ENCODE measurements at regions not wholly inside any gene's neighbourhood (a gene's known extent, or its start where the extent isn't known, plus 50 kb on each side); places are given as distances from the start of the nearest gene placed in this dataset.

DNA sequence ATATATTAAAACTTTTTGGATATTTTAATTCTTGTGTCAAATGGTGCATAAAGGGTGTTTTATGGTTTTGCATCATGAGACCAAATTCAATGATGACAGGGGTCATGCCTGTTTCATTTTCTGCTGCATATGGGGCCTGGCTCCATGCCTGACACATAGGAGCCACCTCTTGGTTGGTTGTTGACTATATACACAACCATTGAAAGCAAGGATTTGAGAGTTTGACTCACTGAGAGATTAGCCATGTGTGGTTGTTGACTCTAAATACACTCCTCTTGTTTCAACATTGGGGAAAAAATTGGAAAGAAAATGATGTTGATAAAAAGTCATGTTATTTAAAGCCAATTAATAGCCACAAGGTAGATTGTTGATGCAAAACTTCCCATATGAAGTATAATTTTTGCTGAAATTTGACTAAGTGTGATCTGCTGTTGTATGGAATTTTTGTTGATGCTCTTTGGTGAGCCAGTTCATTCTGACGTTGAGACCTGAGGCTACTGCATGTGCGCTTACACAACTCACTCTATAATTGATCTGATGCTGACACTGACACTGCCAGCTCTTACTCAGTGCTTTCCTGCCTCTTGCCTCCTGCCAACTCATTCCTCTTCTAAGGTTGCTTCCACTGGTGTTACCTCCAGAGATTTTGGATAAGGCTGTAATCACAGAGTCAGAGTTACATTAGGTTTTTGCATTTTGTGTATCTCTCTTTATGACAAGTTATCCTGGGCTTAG is 446.2 kb upstream of the SLC14A2 start:
- H3K9me3 ChIP-seq (replicated peaks; ENCODE audit: control insufficient read depth, insufficient read depth, low read length), result no peaks in the 10 kb centered on the region
- ChIA-PET POLR2A (no interaction called here), CTCF (no interaction called here)
- H3K36me3 ChIP-seq (ENCODE audit: control insufficient read depth in 2 of 2, extremely low read depth in 1 of 2, insufficient read depth in 2 of 2, low read length in 2 of 2), result no peaks in the 10 kb centered on the region
- no peak overlapping the region for H2AFZ ChIP-seq (ENCODE audit: low read depth, low read length)
- no peaks in the 10 kb centered on the region for H4K20me1 ChIP-seq (replicated peaks; ENCODE audit: control insufficient read depth, extremely low read depth, insufficient read depth, low read length)
- FAIRE-seq, result no peak
- no peaks in the 10 kb centered on the region for H3K9me1 ChIP-seq (replicated peaks; ENCODE audit: control insufficient read depth, extremely low read depth, insufficient read depth, low read length)
- no peak overlapping the region for H3K27ac ChIP-seq (ENCODE audit: insufficient read depth, low read depth, low read length)
- no peaks in the 10 kb centered on the region for H3K4me1 ChIP-seq (ENCODE audit: control insufficient read depth, extremely low read depth, insufficient read depth, low read length)
- no peak overlapping the region for H3K4me3 ChIP-seq (replicated peaks in 1 of 3; ENCODE audit: insufficient read depth in 1 of 3, low read depth in 1 of 3, low read length in 3 of 3)
- no peak for DNase-seq (ENCODE audit: low read depth, low spot score)
- no peaks in the 10 kb centered on the region for H3K27me3 ChIP-seq (ENCODE audit: control insufficient read depth in 2 of 2, insufficient read depth in 2 of 2, low read length in 2 of 2)
- TF ChIP-seq, protein P1, sequence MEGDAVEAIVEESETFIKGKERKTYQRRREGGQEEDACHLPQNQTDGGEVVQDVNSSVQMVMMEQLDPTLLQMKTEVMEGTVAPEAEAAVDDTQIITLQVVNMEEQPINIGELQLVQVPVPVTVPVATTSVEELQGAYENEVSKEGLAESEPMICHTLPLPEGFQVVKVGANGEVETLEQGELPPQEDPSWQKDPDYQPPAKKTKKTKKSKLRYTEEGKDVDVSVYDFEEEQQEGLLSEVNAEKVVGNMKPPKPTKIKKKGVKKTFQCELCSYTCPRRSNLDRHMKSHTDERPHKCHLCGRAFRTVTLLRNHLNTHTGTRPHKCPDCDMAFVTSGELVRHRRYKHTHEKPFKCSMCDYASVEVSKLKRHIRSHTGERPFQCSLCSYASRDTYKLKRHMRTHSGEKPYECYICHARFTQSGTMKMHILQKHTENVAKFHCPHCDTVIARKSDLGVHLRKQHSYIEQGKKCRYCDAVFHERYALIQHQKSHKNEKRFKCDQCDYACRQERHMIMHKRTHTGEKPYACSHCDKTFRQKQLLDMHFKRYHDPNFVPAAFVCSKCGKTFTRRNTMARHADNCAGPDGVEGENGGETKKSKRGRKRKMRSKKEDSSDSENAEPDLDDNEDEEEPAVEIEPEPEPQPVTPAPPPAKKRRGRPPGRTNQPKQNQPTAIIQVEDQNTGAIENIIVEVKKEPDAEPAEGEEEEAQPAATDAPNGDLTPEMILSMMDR (IDR thresholded peaks at IDR 0.05; ENCODE audit: extremely low read depth in 1 of 2, insufficient read depth in 1 of 2, low read depth in 1 of 2, low read length in 2 of 2), result no peak
- TF ChIP-seq GATA2 (IDR thresholded peaks at IDR 0.05; ENCODE audit: insufficient read depth, insufficient read length, low read depth, low read length), result no peak
- TF ChIP-seq, protein P2, sequence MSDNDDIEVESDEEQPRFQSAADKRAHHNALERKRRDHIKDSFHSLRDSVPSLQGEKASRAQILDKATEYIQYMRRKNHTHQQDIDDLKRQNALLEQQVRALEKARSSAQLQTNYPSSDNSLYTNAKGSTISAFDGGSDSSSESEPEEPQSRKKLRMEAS (IDR thresholded peaks at IDR 0.05; ENCODE audit: insufficient read depth, insufficient read length), result no peak
- no peak for TF ChIP-seq EZH2 (IDR thresholded peaks at IDR 0.05; ENCODE audit: borderline replicate concordance, low read depth, low read length, severe bottlenecking)
- TF ChIP-seq POLR2A (IDR thresholded peaks at IDR 0.05; ENCODE audit: low read depth, low read length), result no peak
- TF ChIP-seq FOS (IDR thresholded peaks at IDR 0.05; ENCODE audit: borderline replicate concordance, insufficient read depth, low read length), result no peak
- no TSS peak for BruUV-seq (replicated peaks)
- no peaks in the 10 kb centered on the region for H3K79me2 ChIP-seq (ENCODE audit: control insufficient read depth, insufficient read depth, low read length)
- dilution Hi-C loops (cut with MboI; ENCODE audit: extremely low pct_ligation_motif_present, low sequenced_read_pairs) (no loop called here), intact Hi-C loops (cut with micrococcal nuclease) (no loop called here)
- H3K4me2 ChIP-seq (ENCODE audit: insufficient read depth, low read length), result no peak overlapping the region
- H3K9ac ChIP-seq (replicated peaks; ENCODE audit: extremely low read depth, insufficient read depth, low read length), result no peak overlapping the region

Data from endothelial cell of umbilical vein (primary cell).